Activated CD8-positive, alpha-beta memory T cell treated with anti-CD3 and anti-CD28 coated beads, Interleukin-2, amount 50 U/mL, for 24 hours (primary cell): ENCODE measurements at regions not wholly inside any gene's neighbourhood (a gene's known extent, or its start where the extent isn't known, plus 50 kb on each side); places are given as distances from the start of the nearest gene placed in this dataset.
A peak's percentile ranks its signal among the peaks of the same experiment; 100 is the strongest.
"Not testable (repeated sequence)": the region's sequence is repeated elsewhere in the genome, so short reads cannot be mapped to it uniquely, and the experiment has no call there.

Experiments used
- DNase-seq: peaks from one replicate; pipeline ENCODE4 v3.0.0-alpha.2; 2020; ENCODE audit errors: extremely low read depth

- peak; percentile 17 for DNase-seq
Measured at GRCh38 chr5:163347671-163348070, 89.7 kb upstream of the CCNG1 start.

GRCh38 chr5:163350083-163350482 lies 87.3 kb upstream of the CCNG1 start:
- no peak for DNase-seq

GRCh38 chr5:163352531-163352930 lies 84.9 kb upstream of the CCNG1 start:
- DNase-seq: no peak

GRCh38 chr5:163355811-163356210 lies 81.6 kb upstream of the CCNG1 start:
- not testable (repeated sequence) for DNase-seq

- DNase-seq: no peak
Measured at GRCh38 chr5:163357636-163358035, 79.8 kb upstream of the CCNG1 start.

GRCh38 chr5:163360656-163361055 lies 76.7 kb upstream of the CCNG1 start:
- no peak for DNase-seq

GRCh38 chr5:163361450-163361849 lies 75.9 kb upstream of the CCNG1 start:
- no peak for DNase-seq

- no peak for DNase-seq
Measured at GRCh38 chr5:163362840-163363371, 74.5 kb upstream of the CCNG1 start.

GRCh38 chr5:163363389-163363788 lies 74.0 kb upstream of the CCNG1 start:
- no peak for DNase-seq

DNA sequence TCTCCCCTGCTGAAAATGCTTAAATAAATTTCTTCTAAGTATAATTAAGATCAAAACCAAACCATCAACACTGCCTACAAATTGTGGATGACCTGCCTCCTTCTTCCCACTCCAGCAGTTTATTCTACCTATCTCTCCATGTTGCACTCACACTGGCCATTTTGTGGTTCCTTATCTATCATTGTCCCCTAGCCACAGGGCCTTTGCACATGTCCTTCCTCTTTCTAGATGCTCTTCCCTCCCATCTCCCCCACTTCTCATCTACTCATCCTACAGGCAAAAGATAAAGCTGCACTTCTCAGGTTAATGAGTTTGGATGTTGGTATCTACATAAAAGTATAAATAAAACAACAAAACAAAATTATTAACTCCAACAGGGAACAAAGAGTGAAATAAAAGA lies 70.6 kb upstream of the CCNG1 start:
- DNase-seq: no peak

DNA sequence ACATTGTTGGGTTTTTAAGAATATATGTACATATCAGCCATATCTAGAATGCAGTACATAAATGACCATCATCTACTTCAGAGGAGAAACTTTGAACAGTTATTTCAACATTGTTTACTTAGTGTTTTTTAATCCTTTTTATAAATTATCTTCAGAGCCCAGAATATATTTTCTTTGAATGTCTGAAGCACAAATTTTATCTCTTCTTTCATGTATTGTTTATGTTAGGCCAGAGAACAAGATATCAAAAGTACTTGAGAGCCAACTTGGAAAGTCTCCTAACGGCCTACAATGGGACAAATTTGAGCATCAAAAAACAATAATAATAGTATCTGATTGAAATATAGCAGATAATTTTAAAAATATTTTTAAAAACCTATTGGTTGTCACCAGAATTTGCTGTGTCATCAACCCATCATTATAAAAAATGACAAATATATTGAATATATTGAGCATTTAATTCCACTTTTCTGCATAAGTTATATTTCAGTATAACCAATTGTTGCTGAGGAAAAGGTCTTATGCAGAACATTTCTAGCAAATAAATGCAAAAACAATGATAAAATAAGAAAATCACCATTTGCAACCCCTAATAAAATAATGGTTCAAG lies 67.5 kb upstream of the CCNG1 start:
- no peak for DNase-seq

GRCh38 chr5:163373436-163374084 lies 63.8 kb upstream of the CCNG1 start:
- DNase-seq: no peak

DNA sequence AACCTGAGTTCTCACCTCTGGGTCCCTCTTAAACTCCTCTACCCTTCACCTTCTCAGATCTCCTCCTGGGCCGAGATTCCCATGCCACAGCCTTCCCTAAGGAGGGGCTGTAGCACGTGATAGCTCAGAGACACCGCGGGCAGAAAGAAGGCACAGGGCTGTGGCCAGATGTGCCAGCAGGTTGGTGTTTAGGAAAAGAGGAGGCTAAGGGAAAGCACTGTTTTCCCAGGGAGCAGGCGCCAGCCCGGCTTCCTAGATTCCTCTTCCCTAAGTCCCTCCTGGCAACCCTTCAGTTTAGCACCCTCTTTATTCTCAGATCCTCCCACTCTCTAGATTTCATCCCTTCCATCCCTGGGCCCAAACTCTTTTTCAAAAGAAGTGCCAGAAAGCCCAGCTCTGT lies 59.4 kb upstream of the CCNG1 start:
- DNase-seq: no peak

- DNase-seq: no peak
Measured at GRCh38 chr5:163379298-163380155, 57.9 kb upstream of the CCNG1 start.

GRCh38 chr5:163381832-163382231 lies 55.6 kb upstream of the CCNG1 start:
- no peak for DNase-seq

DNA sequence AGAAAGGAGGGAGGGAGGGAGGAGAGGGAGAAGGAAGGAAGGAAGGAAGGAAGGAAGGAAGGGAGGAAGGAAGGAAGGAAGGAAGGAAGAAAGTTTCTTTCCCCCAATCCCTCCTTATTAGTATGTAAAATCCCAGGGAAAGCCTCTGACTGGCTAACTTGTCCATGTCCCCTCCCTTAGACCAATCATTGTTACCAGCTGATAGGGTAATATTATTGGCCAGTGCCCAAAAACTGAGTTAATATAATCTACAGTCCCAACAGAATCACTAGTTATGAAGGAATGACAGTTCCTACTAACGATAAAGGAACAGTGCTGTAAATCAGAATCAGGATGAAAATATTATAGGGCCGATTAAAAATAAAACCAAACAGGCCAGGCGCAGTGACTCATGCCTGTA lies 53.6 kb upstream of the CCNG1 start:
- DNase-seq: no peak

DNA sequence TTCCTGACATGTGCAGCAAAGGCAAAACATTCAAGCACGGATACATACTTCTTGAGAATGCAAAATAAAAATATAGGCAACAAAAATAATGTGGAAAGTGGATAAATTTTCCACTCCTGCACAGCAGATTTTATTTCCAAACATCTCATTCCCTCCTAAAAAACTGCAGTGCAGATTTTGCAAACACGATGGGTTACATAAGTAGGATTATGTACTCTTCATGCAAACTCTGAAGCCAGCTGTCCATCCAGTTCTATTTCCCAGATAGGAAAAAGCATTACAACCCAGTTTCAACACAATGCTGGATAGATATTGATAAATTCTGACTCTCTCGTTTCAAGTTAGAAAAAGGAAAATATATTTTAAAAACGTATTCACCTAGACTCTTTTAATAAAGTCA lies 52.7 kb upstream of the CCNG1 start:
- no peak for DNase-seq

GRCh38 chr5:163385271-163385670 lies 52.1 kb upstream of the CCNG1 start:
- DNase-seq: no peak

DNA sequence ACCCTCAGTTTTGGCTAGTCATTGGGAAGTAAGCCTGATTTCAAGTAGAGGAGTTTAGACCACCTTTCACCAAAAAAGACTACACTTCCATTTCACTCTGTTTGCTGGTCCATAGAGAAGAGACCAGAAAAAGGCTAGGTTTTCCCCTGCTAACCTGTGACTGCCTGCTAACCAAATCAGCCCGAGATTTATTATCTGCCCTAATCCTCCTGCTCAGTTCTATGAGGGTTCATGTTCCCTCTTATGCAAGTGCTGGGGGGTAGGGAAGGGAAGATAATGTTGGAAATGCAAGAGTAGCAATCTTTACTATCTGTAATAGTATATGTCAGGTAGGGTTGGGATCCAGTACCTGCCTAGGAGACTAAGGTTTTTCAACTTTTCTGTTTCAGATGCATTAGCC lies 51.6 kb upstream of the CCNG1 start:
- no peak for DNase-seq

- DNase-seq: no peak
Measured at GRCh38 chr5:163386352-163386751, 51.0 kb upstream of the CCNG1 start.

DNA sequence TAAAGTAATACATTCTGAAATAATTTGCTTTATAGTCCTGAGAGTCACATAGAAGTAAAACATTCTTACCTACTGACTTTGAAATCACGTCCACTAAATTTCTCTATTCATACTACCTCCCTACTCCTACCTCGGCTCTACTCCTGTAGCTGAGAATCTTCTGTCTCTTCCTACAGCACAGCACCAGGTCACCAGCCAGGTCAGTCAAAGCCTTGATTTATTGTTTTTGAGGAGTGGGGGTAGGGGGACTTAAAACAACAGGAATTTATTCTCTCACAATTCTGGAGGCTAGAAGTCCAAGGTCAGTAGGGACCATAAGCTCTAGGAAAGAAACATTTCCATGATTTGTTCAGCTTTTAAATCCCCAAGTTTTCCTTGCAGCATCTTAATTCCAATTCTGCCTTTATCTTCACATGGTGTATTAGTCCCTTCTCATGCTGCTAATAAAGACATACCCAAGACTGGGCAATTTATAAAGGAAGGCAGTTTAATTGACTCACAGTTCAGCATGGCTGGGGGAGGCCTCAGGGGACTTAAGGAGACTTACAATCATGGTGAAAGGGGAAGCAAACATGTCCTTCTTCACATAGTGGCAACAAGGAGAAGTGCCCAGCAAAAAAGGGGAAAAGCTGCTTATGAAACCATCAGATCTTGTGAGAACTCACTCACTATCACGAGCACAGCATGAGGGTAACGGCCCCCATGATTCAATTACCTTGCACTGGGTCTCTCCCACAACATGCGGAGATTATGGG lies 49.6 kb upstream of the CCNG1 start:
- no peak for DNase-seq
